ENCODE measurements at regions not wholly inside any gene's neighbourhood (a gene's known extent, or its start where the extent isn't known, plus 50 kb on each side); places are given as distances from the start of the nearest gene placed in this dataset.

- TF ChIP-seq CTCF (conservative IDR thresholded peaks at IDR 0.05; ENCODE audit: low read depth, low read length) = no peak
- no peak for TF ChIP-seq EZH2 (IDR thresholded peaks at IDR 0.05; ENCODE audit: low read length, unreplicated experiment)
These were observed 101.5 kb upstream of the PCED1B start for GRCh38 chr12:46977871-46978375.

Data from PC-3 (cell line).